WTC11 (cell line): ENCODE measurements at regions not wholly inside any gene's neighbourhood (a gene's known extent, or its start where the extent isn't known, plus 50 kb on each side); places are given as distances from the start of the nearest gene placed in this dataset.

Source experiments
- ATAC-seq: fragments of 200-7000 bp; cut with Tn5 transposase; 2 replicates; pipeline ENCODE4 v1.10.0; 2021; ENCODE audit warnings: mild to moderate bottlenecking, moderate library complexity
- CTCF ChIA-PET: fragments of 300-600 bp; sonication (Branson Sonifier 250); formaldehyde crosslinking; loops from one replicate; lab custom pipeline; 2021; ENCODE audit warnings: antibody characterized with exemption; lab: Charles Lee
- POLR2A ChIA-PET: fragments of 350-600 bp; sonication (Branson Sonifier 250); formaldehyde crosslinking; loops from one replicate; lab custom pipeline; 2021; ENCODE audit warnings: antibody characterized with exemption; lab: Charles Lee
- DNase-seq: peaks from one replicate; pipeline ENCODE4 v3.0.0; 2021; ENCODE audit warnings: low spot score
- H3K27ac Mint-ChIP-seq: 2 replicates; pipeline ENCODE4 v1.8.0; 2021; ENCODE audit warnings: mixed read lengths
- H3K27me3 Mint-ChIP-seq: 2 replicates; pipeline ENCODE4 v1.8.0; 2021; ENCODE audit warnings: low read depth, mild to moderate bottlenecking, moderate library complexity, mixed read lengths
- H3K36me3 Mint-ChIP-seq: 2 replicates; pipeline ENCODE4 v1.8.0; 2021; ENCODE audit warnings: mixed read lengths
- H3K4me1 Mint-ChIP-seq: 2 replicates; pipeline ENCODE4 v1.8.0; 2022; ENCODE audit warnings: mixed read lengths
- H3K4me3 Mint-ChIP-seq: 2 replicates; pipeline ENCODE4 v1.8.0; 2021; ENCODE audit warnings: mild to moderate bottlenecking, moderate library complexity, mixed read lengths
- H3K9me3 Mint-ChIP-seq: 2 replicates; pipeline ENCODE4 v1.8.0; 2021; ENCODE audit warnings: mixed read lengths
- CREB1 ChIP-seq: sonication (generic); formaldehyde crosslinking; IDR thresholded peaks from 2 replicates; pipeline ENCODE4 v1.8.0; 2023; ENCODE audit warnings: mild to moderate bottlenecking, missing genetic modification reagents
- EMX1 ChIP-seq: fragments of 250-450 bp; sonication (Bioruptor Pico); IDR thresholded peaks from 2 replicates; pipeline ENCODE4 v1.8.0; 2021; ENCODE audit warnings: mild to moderate bottlenecking
- ERG ChIP-seq: fragments of 250-450 bp; sonication (Bioruptor Pico); IDR thresholded peaks from 2 replicates; pipeline ENCODE4 v1.8.0; 2021; ENCODE audit warnings: mild to moderate bottlenecking
- HMGA2 ChIP-seq: fragments of 250-450 bp; sonication (Bioruptor Pico); IDR thresholded peaks from 2 replicates; pipeline ENCODE4 v1.4.0; 2021; ENCODE audit warnings: mild to moderate bottlenecking, moderate library complexity
- HMGXB4 ChIP-seq: sonication (generic); formaldehyde crosslinking; IDR thresholded peaks from 2 replicates; pipeline ENCODE4 v1.8.1; 2023; ENCODE audit warnings: mild to moderate bottlenecking, moderate library complexity, missing genetic modification reagents
- JUN ChIP-seq: sonication (generic); formaldehyde crosslinking; IDR thresholded peaks from 2 replicates; pipeline ENCODE4 v1.8.0; 2023; ENCODE audit warnings: mild to moderate bottlenecking, missing genetic modification reagents
- MXD4 ChIP-seq: fragments of 250-450 bp; sonication (Bioruptor Pico); IDR thresholded peaks from 2 replicates; pipeline ENCODE4 v1.8.0; 2021; ENCODE audit warnings: mild to moderate bottlenecking, moderate library complexity, borderline replicate concordance
- NFATC4 ChIP-seq: fragments of 250-450 bp; sonication (Bioruptor Pico); IDR thresholded peaks from 2 replicates; pipeline ENCODE4 v1.9.0; 2021; ENCODE audit warnings: mild to moderate bottlenecking
- NR1H2 ChIP-seq: sonication (generic); formaldehyde crosslinking; IDR thresholded peaks from 2 replicates; pipeline ENCODE4 v1.9.0; 2021; ENCODE audit warnings: mild to moderate bottlenecking, moderate library complexity, missing genetic modification reagents
- PRDM15 ChIP-seq: sonication (generic); formaldehyde crosslinking; IDR thresholded peaks from 2 replicates; pipeline ENCODE4 v1.8.0; 2022; ENCODE audit warnings: missing genetic modification reagents
- SOX15 ChIP-seq: fragments of 250-450 bp; sonication (Bioruptor Pico); IDR thresholded peaks from 2 replicates; pipeline ENCODE4 v1.9.0; 2021; ENCODE audit warnings: mild to moderate bottlenecking
- TEAD4 ChIP-seq: sonication (generic); formaldehyde crosslinking; IDR thresholded peaks from 2 replicates; pipeline ENCODE4 v1.8.0; 2022; ENCODE audit warnings: mild to moderate bottlenecking, missing genetic modification reagents
- ZBTB21 ChIP-seq: sonication (generic); formaldehyde crosslinking; IDR thresholded peaks from 2 replicates; pipeline ENCODE4 v1.8.1; 2023; ENCODE audit warnings: mild to moderate bottlenecking, missing genetic modification reagents, borderline replicate concordance
- ZNF138 ChIP-seq: sonication (generic); formaldehyde crosslinking; conservative IDR thresholded peaks from 2 replicates; pipeline ENCODE4 v1.8.1; 2022; ENCODE audit warnings: mild to moderate bottlenecking, moderate library complexity, missing genetic modification reagents
- ZNF232 ChIP-seq: sonication (generic); formaldehyde crosslinking; IDR thresholded peaks from 2 replicates; pipeline ENCODE4 v1.8.0; 2022; ENCODE audit warnings: mild to moderate bottlenecking, missing genetic modification reagents
- ZNF396 ChIP-seq: fragments of 250-450 bp; sonication (Bioruptor Pico); IDR thresholded peaks from 2 replicates; pipeline ENCODE4 v1.8.0; 2021; ENCODE audit warnings: mild to moderate bottlenecking, moderate library complexity, borderline replicate concordance
- ZNF416 ChIP-seq: fragments of 250-450 bp; sonication (Bioruptor Pico); IDR thresholded peaks from 2 replicates; pipeline ENCODE4 v1.9.0; 2021; ENCODE audit warnings: mild to moderate bottlenecking, inconsistent platforms
- ZNF512 ChIP-seq: sonication (generic); formaldehyde crosslinking; IDR thresholded peaks from 2 replicates; pipeline ENCODE4 v1.8.1; 2022; ENCODE audit warnings: missing genetic modification reagents, borderline replicate concordance
- TF ChIP-seq, protein P1 (sequence below): sonication (generic); formaldehyde crosslinking; conservative IDR thresholded peaks from 2 replicates; pipeline ENCODE4 v1.8.1; 2022; ENCODE audit warnings: mild to moderate bottlenecking, missing genetic modification reagents
- TF ChIP-seq, protein P2 (sequence below): sonication (generic); formaldehyde crosslinking; conservative IDR thresholded peaks from 2 replicates; pipeline ENCODE4 v1.8.1; 2023; ENCODE audit warnings: mild to moderate bottlenecking, low read depth, missing genetic modification reagents, moderate library complexity

DNA sequence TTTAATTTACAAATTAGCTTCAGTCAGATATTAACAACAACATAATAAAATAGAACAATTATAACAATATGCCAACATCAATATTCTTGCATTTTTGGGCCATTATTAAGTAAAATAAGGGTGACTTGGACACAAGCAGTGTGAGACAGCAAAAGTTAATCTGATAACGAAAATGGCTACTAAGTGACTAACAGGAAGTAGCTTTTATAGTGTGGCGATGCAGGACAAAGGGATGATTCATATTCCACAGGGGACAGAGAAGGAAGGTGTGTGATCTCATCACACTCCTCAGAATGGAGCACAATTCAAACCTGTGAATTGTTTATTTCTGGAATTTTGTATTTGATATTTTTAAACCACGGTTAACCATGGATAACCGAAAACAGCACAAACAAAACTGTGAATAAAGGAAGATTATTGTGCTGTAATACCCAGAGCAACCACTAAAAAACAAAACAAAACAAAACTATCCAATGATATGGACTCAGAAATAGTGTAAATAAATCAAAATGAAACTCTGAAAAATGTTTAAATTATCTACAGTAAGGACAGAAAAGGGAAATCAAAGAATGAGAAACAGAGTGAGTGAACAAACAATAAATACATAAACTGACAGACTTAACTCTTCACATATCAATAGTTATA is 66.9 kb upstream of the TFEC start:
- ATAC-seq (no peak), DNase-seq (no peak)
- Mint-ChIP-seq H3K27ac (no peak overlapping the region), H3K36me3 (no peaks in the 10 kb centered on the region), H3K4me1 (peaks cover 21% of the 10 kb centered on the region), H3K27me3 (no peaks in the 10 kb centered on the region), H3K4me3 (no peak overlapping the region), H3K9me3 (no peaks in the 10 kb centered on the region)
- TF ChIP-seq ZBTB21 (CRISPR knock-in tag) = no peak
- TF ChIP-seq, protein P1, sequence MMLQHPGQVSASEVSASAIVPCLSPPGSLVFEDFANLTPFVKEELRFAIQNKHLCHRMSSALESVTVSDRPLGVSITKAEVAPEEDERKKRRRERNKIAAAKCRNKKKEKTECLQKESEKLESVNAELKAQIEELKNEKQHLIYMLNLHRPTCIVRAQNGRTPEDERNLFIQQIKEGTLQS (CRISPR knock-in tag) = no peak
- TF ChIP-seq HMGXB4 (CRISPR knock-in tag) = no peak
- no peak for TF ChIP-seq ZNF138 (CRISPR knock-in tag)
- TF ChIP-seq EMX1 = no peak
- no peak for TF ChIP-seq MXD4 (CRISPR knock-in tag)
- TF ChIP-seq, protein P2, sequence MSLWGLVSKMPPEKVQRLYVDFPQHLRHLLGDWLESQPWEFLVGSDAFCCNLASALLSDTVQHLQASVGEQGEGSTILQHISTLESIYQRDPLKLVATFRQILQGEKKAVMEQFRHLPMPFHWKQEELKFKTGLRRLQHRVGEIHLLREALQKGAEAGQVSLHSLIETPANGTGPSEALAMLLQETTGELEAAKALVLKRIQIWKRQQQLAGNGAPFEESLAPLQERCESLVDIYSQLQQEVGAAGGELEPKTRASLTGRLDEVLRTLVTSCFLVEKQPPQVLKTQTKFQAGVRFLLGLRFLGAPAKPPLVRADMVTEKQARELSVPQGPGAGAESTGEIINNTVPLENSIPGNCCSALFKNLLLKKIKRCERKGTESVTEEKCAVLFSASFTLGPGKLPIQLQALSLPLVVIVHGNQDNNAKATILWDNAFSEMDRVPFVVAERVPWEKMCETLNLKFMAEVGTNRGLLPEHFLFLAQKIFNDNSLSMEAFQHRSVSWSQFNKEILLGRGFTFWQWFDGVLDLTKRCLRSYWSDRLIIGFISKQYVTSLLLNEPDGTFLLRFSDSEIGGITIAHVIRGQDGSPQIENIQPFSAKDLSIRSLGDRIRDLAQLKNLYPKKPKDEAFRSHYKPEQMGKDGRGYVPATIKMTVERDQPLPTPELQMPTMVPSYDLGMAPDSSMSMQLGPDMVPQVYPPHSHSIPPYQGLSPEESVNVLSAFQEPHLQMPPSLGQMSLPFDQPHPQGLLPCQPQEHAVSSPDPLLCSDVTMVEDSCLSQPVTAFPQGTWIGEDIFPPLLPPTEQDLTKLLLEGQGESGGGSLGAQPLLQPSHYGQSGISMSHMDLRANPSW (CRISPR knock-in tag) = no peak
- ChIA-PET POLR2A (no interaction called here), CTCF (interaction anchor here (0.5 kb wide), 1 partner anchor 191 kb away, joined by 5 read pairs; no protein-coding TSS in a partner anchor)

DNA sequence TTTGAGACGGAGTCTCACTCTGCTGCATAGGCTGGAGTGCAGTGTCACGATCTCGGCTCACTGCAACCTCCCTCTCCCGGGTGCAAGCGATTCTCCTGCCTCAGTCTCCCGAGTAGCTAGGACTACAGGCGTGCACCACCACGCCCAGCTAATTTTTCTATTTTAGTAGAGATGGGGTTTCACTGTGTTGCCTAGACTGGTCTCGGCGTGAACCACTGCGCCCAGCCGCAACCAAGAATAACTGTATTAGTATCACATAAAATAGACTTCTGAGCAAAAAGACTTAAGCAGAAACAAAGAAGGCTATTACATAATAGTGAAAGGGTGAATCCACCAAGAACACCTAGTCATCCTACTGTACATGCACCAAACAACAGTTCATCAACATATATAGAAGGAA is 67.6 kb upstream of the TFEC start:
- ChIA-PET CTCF (no interaction called here), POLR2A (no interaction called here)
- DNase-seq (no peak), ATAC-seq (no peak)
- Mint-ChIP-seq H3K27me3 (no peaks in the 10 kb centered on the region), H3K27ac (no peak overlapping the region), H3K9me3 (no peaks in the 10 kb centered on the region), H3K36me3 (no peaks in the 10 kb centered on the region), H3K4me3 (no peak overlapping the region), H3K4me1 (peaks cover 26% of the 10 kb centered on the region)
- TF ChIP-seq NR1H2 (CRISPR knock-in tag) = no peak
- no peak for TF ChIP-seq ERG (CRISPR knock-in tag)
- no peak for TF ChIP-seq JUN (CRISPR knock-in tag)
- TF ChIP-seq PRDM15 (CRISPR knock-in tag) = no peak
- TF ChIP-seq SOX15 = no peak
- no peak for TF ChIP-seq CREB1 (CRISPR knock-in tag)
- TF ChIP-seq ZNF416 (CRISPR knock-in tag) = no peak
- TF ChIP-seq EMX1 = no peak
- TF ChIP-seq ZNF512 (CRISPR knock-in tag) = no peak
- TF ChIP-seq, protein P1 (CRISPR knock-in tag) = no peak
- no peak for TF ChIP-seq ZNF232 (CRISPR knock-in tag)
- no peak for TF ChIP-seq NFATC4 (CRISPR knock-in tag)
- TF ChIP-seq HMGA2 (CRISPR knock-in tag) = no peak
- TF ChIP-seq TEAD4 (CRISPR knock-in tag) = no peak
- TF ChIP-seq ZNF396 (CRISPR knock-in tag) = no peak
- TF ChIP-seq HMGXB4 (CRISPR knock-in tag) = no peak
